Memory B cell (primary cell): ENCODE measurements at regions not wholly inside any gene's neighbourhood (a gene's known extent, or its start where the extent isn't known, plus 50 kb on each side); places are given as distances from the start of the nearest gene placed in this dataset.

ENCODE experiments used
- ATAC-seq: fragments of 150-1000 bp; cut with Tn5 transposase; 2 replicates; pipeline ENCODE4 v1.10.0; 2021; ENCODE audit warnings: low read depth, mild to moderate bottlenecking, moderate library complexity
- DNase-seq, 2 donors: peaks; one replicate each; pipeline ENCODE4 v3.0.0; 2022; ENCODE audit warnings: low spot score in 2 of 2
- H3K27ac Mint-ChIP-seq: one replicate; pipeline ENCODE4 v1.8.0; 2022; ENCODE audit warnings: mild to moderate bottlenecking, moderate library complexity, mixed read lengths
- H3K27me3 Mint-ChIP-seq: one replicate; pipeline ENCODE4 v1.8.0; 2022; ENCODE audit warnings: mixed read lengths
- H3K36me3 Mint-ChIP-seq: one replicate; pipeline ENCODE4 v1.8.0; 2022; ENCODE audit warnings: mild to moderate bottlenecking, mixed read lengths
- H3K4me1 Mint-ChIP-seq: one replicate; pipeline ENCODE4 v1.8.0; 2022; ENCODE audit warnings: mixed read lengths
- H3K4me3 Mint-ChIP-seq: one replicate; pipeline ENCODE4 v1.8.0; 2022; ENCODE audit warnings: mild to moderate bottlenecking, moderate library complexity, mixed read lengths
- H3K9me3 Mint-ChIP-seq: one replicate; pipeline ENCODE4 v1.8.0; 2022; ENCODE audit warnings: mixed read lengths

GRCh38 chr14:51518280-51518679 is 133.4 kb upstream of the FRMD6 start:
- Mint-ChIP-seq H3K4me3 (no peak overlapping the region), H3K27ac (no peak overlapping the region)
- no peak for ATAC-seq

GRCh38 chr14:51518711-51519110 is 133.0 kb upstream of the FRMD6 start:
- Mint-ChIP-seq H3K4me1 (no peaks in the 10 kb centered on the region), H3K27me3 (no peaks in the 10 kb centered on the region), H3K36me3 (no peaks in the 10 kb centered on the region), H3K9me3 (no peaks in the 10 kb centered on the region), H3K27ac (no peak overlapping the region), H3K4me3 (no peak overlapping the region)
- DNase-seq: no peak
- no peak for ATAC-seq

More at GRCh38 chr14:51518280-51518679, 133.4 kb upstream of the FRMD6 start:
- H3K9me3 Mint-ChIP-seq: no peaks in the 10 kb centered on the region
- DNase-seq: no peak
- no peaks in the 10 kb centered on the region for H3K36me3 Mint-ChIP-seq
- H3K4me1 Mint-ChIP-seq: no peaks in the 10 kb centered on the region
- H3K27me3 Mint-ChIP-seq: no peaks in the 10 kb centered on the region

DNA sequence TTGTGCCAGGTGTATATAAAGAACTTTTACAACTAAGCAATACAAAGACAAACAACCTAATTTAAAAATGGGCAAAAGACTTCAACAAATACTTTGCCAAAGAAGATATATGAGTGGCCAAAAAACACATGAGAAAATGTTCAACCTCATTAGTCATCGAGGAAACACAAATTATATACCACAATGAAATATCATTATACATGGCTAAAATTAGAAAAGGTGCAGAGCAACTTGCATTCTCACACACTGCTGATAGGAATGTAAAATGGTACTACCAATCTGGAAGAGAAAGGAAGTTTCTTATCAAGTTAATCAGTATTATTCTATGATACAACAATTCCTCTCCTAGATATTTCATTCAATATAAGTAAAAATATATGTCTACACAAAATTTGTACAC is 131.6 kb upstream of the FRMD6 start:
- DNase-seq: no peak
- ATAC-seq: no peak
- Mint-ChIP-seq H3K9me3 (no peaks in the 10 kb centered on the region), H3K27me3 (peaks cover 1% of the 10 kb centered on the region), H3K27ac (no peak overlapping the region), H3K4me1 (no peaks in the 10 kb centered on the region), H3K36me3 (no peaks in the 10 kb centered on the region), H3K4me3 (no peak overlapping the region)

DNA sequence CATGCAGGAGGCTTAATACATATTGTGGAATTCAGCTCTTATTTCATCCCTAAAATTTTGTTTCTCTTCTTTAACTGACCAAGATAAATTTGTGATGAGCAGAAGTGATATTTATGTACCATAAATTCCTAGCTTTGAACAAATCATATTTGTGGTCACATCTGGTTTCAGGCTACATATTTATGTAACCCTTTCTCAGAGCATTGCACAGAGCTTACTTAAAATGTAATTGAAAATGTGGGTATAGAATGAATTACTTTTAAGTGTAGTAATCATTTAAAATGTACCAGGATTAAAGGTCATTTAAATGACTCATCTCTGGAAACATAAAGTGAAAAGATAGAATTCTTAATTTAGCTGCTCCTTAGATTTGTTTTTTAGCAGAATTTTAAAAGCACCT is 129.9 kb upstream of the FRMD6 start:
- ATAC-seq: no peak
- Mint-ChIP-seq H3K4me1 (no peaks in the 10 kb centered on the region), H3K27me3 (peaks cover 3% of the 10 kb centered on the region), H3K9me3 (no peaks in the 10 kb centered on the region), H3K36me3 (no peaks in the 10 kb centered on the region), H3K4me3 (no peak overlapping the region), H3K27ac (no peak overlapping the region)
- no peak for DNase-seq

DNA sequence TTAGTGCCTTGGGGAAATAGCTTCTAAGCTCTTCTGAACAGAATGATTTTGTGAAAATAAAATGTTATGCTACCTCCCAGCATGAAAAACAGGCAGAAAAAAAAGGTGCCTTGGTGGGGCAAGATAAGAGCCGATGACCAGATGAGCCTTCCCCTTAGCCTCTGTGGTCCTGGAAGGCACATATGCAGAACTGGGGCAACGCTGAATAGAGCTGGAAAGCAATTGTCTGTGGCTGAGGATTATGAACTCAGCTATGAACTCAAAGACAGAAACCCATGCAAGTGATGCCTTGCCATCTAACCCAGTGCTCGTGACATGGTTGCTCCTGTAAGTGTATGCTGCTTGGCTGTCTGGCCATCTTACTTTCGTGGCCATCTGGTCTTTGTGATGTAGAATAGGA is 128.5 kb upstream of the FRMD6 start:
- Mint-ChIP-seq H3K9me3 (no peaks in the 10 kb centered on the region), H3K4me1 (no peaks in the 10 kb centered on the region), H3K4me3 (no peak overlapping the region), H3K36me3 (no peaks in the 10 kb centered on the region), H3K27ac (no peak overlapping the region), H3K27me3 (peaks cover 3% of the 10 kb centered on the region)
- ATAC-seq (no peak), DNase-seq (no peak)

DNA sequence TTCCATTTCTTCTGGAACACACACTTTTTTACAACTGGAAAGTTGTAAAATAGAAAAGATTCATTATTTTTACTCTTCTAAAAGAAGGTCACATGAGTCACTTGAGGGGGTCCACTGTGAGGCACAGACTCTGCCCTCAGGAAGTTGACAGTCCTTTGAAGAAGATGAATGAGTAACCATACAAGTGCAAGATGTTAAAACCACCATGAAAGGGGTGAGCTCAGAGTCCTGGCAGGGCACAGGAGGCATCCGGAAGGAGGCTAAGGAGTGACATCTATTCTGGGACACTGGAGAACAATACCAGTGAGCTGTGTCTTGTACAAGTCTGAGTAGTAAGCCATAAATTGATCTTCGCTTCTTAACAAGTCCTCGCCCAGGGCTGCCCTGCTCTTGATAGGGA is 126.0 kb upstream of the FRMD6 start:
- ATAC-seq: no peak
- peaks cover 3% of the 10 kb centered on the region for H3K27me3 Mint-ChIP-seq
- H3K9me3 Mint-ChIP-seq: no peaks in the 10 kb centered on the region
- H3K36me3 Mint-ChIP-seq: no peaks in the 10 kb centered on the region
- H3K27ac Mint-ChIP-seq: no peak overlapping the region
- DNase-seq: no peak
- H3K4me3 Mint-ChIP-seq: no peak overlapping the region
- no peaks in the 10 kb centered on the region for H3K4me1 Mint-ChIP-seq

GRCh38 chr14:51527073-51527472 is 124.6 kb upstream of the FRMD6 start:
- Mint-ChIP-seq H3K9me3 (no peaks in the 10 kb centered on the region), H3K4me1 (no peaks in the 10 kb centered on the region), H3K27me3 (peaks cover 3% of the 10 kb centered on the region), H3K36me3 (no peaks in the 10 kb centered on the region), H3K27ac (no peak overlapping the region), H3K4me3 (no peak overlapping the region)
- no peak for DNase-seq
- no peak for ATAC-seq

DNA sequence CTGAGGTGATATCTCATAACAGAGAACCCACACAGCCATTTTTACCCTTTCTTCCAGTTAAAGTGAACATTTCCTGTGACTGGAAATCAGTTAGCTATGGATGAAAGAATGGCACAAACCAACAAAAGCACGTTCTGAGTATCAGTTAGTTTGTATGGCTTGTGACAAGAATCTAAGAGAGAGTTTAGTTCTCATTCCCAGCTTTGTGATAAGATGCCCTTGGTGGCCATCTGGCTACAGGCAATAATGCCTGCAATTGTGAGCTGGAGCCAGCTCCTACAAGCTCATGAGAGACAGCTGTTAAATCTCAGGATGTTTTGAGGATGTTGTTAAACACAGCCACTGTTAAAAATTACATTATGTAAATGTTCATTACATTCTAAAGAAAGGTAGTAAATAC is 122.0 kb upstream of the FRMD6 start:
- Mint-ChIP-seq H3K9me3 (no peaks in the 10 kb centered on the region), H3K27me3 (peaks cover 1% of the 10 kb centered on the region), H3K4me1 (no peaks in the 10 kb centered on the region), H3K4me3 (no peak overlapping the region), H3K27ac (no peak overlapping the region), H3K36me3 (no peaks in the 10 kb centered on the region)
- DNase-seq (no peak), ATAC-seq (no peak)

DNA sequence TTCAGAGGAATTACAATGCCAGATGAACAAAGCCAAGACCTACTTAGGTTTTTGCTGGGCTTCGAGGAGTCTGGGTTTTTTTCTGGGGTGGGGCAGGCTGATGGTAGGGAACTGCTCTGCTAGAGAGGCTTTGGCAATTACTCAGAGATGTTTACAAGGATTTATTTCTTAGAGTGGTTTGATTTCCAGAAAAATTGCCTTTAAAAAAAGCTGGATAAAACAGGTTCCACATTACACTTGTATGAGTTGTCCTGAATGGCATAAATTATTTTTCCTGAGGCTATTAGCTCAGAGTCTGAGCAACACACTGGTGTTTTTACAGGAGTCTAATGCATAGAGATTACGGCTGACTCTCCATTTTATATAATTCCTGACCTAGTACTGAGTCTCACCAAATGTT is 118.5 kb upstream of the FRMD6 start:
- H3K4me1 Mint-ChIP-seq: no peaks in the 10 kb centered on the region
- ATAC-seq (no peak), DNase-seq (no peak)
- H3K9me3 Mint-ChIP-seq: peaks cover 4% of the 10 kb centered on the region
- no peaks in the 10 kb centered on the region for H3K27me3 Mint-ChIP-seq
- no peak overlapping the region for H3K4me3 Mint-ChIP-seq
- no peaks in the 10 kb centered on the region for H3K36me3 Mint-ChIP-seq
- no peak overlapping the region for H3K27ac Mint-ChIP-seq

DNA sequence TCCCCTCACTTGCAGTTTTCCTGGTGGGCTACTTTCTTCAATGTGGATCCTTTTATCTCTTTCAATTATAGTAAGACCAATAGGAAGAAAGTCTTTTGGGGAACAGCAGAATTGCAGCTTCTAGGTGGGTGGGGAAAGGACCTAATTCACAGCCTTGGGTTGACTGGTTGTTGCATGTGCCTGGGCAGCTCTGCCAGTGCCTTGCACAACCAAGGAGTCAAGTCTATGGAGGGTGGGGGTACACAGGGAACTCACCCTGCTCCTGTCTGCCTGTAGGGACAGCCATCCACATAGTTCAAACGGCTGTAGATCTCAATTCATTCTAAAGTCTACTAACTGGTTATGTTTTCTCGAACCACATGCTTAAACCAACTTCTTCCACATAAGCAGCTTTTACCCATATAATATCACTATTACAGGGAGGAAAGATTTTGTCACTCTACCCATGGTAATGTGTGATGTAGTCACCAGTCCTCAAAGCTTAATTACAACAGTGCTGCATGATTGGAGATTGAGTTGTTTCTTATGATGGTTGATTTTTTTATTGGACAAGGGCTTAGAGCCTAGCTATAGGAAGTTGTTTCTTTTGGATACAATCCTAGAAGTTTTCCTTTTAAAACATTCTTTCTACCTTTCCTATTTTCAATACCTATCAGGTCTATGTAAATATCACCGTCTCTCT is 117.7 kb upstream of the FRMD6 start:
- Mint-ChIP-seq H3K4me1 (no peaks in the 10 kb centered on the region), H3K27ac (no peak overlapping the region), H3K36me3 (no peaks in the 10 kb centered on the region), H3K9me3 (peaks cover 4% of the 10 kb centered on the region), H3K4me3 (no peak overlapping the region), H3K27me3 (peaks cover 1% of the 10 kb centered on the region)
- ATAC-seq (no peak), DNase-seq (no peak)

- no peak overlapping the region for H3K27ac Mint-ChIP-seq
- no peak for DNase-seq
- peaks cover 4% of the 10 kb centered on the region for H3K9me3 Mint-ChIP-seq
- H3K4me1 Mint-ChIP-seq: no peaks in the 10 kb centered on the region
- H3K4me3 Mint-ChIP-seq: no peak overlapping the region
- no peaks in the 10 kb centered on the region for H3K36me3 Mint-ChIP-seq
- no peak for ATAC-seq
- peaks cover 3% of the 10 kb centered on the region for H3K27me3 Mint-ChIP-seq
Observed at GRCh38 chr14:51534610-51535011, 117.1 kb upstream of the FRMD6 start.

DNA sequence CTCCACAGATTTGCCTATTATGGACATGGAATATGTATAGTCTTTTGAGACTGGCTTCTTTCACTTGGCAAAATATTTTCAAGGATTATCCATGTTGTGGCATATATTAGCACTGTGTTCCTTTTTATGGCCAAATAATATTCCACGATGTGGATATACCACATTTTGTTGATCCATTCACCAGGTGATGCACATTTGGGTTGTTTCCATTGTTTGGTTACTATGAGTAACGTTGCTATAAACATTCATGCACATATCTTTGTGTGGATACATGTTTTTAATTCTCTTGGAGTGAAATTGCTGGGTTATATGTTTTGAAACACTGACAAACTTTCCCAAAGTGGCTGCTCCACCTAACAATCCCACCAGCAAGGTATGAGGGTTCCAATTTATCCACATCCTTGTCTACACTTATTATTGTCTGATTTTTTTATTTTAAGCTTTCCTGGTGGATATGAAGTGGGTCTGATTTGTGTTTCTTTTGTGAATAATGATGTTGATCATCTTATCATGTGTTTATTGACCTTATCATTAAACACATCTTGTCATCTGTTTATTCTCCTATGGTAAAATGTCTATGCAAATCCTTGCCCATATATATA is 116.2 kb upstream of the FRMD6 start:
- Mint-ChIP-seq H3K27me3 (peaks cover 3% of the 10 kb centered on the region), H3K4me3 (no peak overlapping the region), H3K27ac (no peak overlapping the region), H3K4me1 (no peaks in the 10 kb centered on the region), H3K36me3 (no peaks in the 10 kb centered on the region), H3K9me3 (peaks cover 4% of the 10 kb centered on the region)
- ATAC-seq (no peak), DNase-seq (no peak)

GRCh38 chr14:51538973-51539372 is 112.7 kb upstream of the FRMD6 start:
- ATAC-seq: no peak
- Mint-ChIP-seq H3K27me3 (peaks cover 7% of the 10 kb centered on the region), H3K4me3 (no peak overlapping the region)

GRCh38 chr14:51539571-51540037 is 112.1 kb upstream of the FRMD6 start:
- H3K9me3 Mint-ChIP-seq: peaks cover 4% of the 10 kb centered on the region
- ATAC-seq (no peak), DNase-seq (no peak)
- no peak overlapping the region for H3K4me3 Mint-ChIP-seq
- no peak overlapping the region for H3K27ac Mint-ChIP-seq
- H3K27me3 Mint-ChIP-seq: peaks cover 7% of the 10 kb centered on the region
- no peaks in the 10 kb centered on the region for H3K4me1 Mint-ChIP-seq
- H3K36me3 Mint-ChIP-seq: no peaks in the 10 kb centered on the region

More at GRCh38 chr14:51538973-51539372, 112.7 kb upstream of the FRMD6 start:
- Mint-ChIP-seq H3K4me1 (no peaks in the 10 kb centered on the region), H3K36me3 (no peaks in the 10 kb centered on the region), H3K9me3 (peaks cover 4% of the 10 kb centered on the region), H3K27ac (no peak overlapping the region)
- no peak for DNase-seq

DNA sequence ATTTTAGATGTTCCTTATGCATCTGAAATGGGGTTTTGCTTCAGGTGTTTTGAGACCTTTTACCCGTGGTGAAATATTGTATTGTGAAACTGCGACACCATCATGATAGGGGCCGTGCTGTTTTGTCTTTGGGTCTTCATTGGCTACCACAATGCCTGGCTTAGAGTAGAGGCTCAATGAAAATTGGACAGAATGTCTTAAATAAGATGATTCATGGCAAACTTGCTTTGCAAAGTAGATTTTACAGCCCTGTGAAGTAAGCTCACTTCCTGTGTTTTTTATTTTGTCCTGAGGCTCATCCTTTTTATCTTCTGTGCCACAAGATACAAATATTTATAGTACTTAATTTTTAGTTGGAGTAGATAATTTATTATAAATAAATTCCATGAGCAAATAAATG is 111.3 kb upstream of the FRMD6 start:
- Mint-ChIP-seq H3K4me3 (no peak overlapping the region), H3K36me3 (no peaks in the 10 kb centered on the region), H3K4me1 (no peaks in the 10 kb centered on the region), H3K27ac (no peak overlapping the region), H3K9me3 (peaks cover 4% of the 10 kb centered on the region), H3K27me3 (peaks cover 7% of the 10 kb centered on the region)
- ATAC-seq: no peak
- DNase-seq: no peak
